ENCODE measurements at regions not wholly inside any gene's neighbourhood (a gene's known extent, or its start where the extent isn't known, plus 50 kb on each side); places are given as distances from the start of the nearest gene placed in this dataset.
"Not testable (repeated sequence)": the region's sequence is repeated elsewhere in the genome, so short reads cannot be mapped to it uniquely, and the experiment has no call there.

- H3K36me3 Mint-ChIP-seq, H3K27me3 Mint-ChIP-seq, H3K27ac Mint-ChIP-seq, H3K9me3 Mint-ChIP-seq: not testable (repeated sequence)
- peaks cover 15 to 16% (median 16%) of the 10 kb centered on the region in 3 donors for H3K4me1 Mint-ChIP-seq
- peak overlapping the region in 1 of 4 donors; percentile 9 for H3K4me3 Mint-ChIP-seq
These were observed 120.3 kb downstream of the NPIPB11 start for GRCh38 chr16:29286161-29286560.

DNA sequence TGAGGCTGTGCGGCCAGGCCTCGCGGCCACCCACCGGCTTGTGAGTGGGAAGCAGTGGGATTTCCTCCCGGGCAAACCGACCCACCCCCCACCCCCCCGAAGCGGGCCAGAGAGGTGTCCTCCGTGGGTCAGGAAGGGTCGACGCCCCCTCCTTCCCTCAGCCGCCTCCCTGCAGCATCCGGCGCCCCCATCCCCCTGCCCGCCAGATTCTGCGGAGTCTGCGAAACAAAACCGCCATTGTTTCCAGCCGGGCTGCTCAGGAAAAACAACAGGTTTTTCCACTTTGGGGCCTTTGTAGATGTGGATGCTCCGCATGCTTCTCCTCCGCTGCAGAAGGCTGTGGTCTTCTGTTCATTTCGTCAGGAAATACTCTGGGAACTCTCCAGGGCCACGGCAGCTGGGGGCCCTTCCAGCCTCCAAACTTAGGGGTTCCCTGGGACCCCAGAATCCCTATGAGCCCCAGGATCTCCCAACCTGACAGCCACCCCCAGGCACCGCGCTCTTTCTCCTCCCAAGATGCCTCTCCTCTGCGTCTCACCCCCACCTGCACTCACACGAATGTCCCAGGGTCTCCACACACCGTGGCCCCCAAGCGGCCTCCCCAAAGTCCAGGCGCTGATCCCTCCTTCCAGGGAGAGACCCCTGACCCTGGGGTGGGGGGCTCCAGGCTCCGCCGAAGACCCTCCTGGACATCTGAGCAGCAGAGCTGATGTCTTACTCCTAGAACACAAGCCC lies 121.2 kb downstream of the NPIPB11 start:
- H3K27ac Mint-ChIP-seq, H3K27me3 Mint-ChIP-seq, H3K9me3 Mint-ChIP-seq, H3K36me3 Mint-ChIP-seq: not testable (repeated sequence)
- Mint-ChIP-seq H3K4me1 (peaks cover 15 to 16% (median 15%) of the 10 kb centered on the region in 3 donors), H3K4me3 (peak overlapping the region in 1 of 4 donors; percentile 85)

- peak overlapping the region in 2 of 4 donors; percentile 85 to 89 for H3K4me3 Mint-ChIP-seq
These were observed 121.8 kb downstream of the NPIPB11 start for GRCh38 chr16:29284723-29285122.

DNA sequence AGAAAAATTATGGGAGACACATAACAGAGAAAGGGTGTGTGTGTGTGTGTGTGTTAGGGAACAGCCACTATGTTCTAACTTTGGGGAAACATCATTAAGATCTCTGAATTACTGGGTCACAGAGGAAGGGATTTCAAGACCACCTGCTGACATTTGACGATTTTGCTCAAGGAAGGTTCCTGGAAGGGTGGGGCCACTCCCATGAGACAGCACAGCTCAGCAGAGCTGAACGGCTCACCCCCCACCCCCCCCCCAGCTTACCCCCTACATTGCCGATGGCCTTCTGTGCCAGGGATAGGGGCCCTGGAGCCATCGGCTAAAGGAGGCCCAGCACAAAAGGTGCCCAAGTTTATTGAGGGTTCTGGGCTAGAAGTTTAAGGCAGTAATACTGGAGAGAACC lies 122.4 kb downstream of the NPIPB11 start:
- not testable (repeated sequence) for H3K27me3 Mint-ChIP-seq, H3K9me3 Mint-ChIP-seq, H3K36me3 Mint-ChIP-seq
- H3K4me3 Mint-ChIP-seq = peak overlapping the region in 1 of 4 donors; percentile 85
- H3K4me1 Mint-ChIP-seq = peaks cover 14 to 16% (median 15%) of the 10 kb centered on the region in 3 donors
- H3K27ac Mint-ChIP-seq = peak overlapping the region in 1 of 3 donors; percentile 89

More at GRCh38 chr16:29284723-29285122, 121.8 kb downstream of the NPIPB11 start:
- Mint-ChIP-seq H3K4me1 (peaks cover 14 to 16% (median 15%) of the 10 kb centered on the region in 3 donors), H3K27ac (peak overlapping the region in 2 of 3 donors; percentile 4 to 81)
- H3K9me3 Mint-ChIP-seq, H3K27me3 Mint-ChIP-seq, H3K36me3 Mint-ChIP-seq: not testable (repeated sequence)

GRCh38 chr16:29278097-29278871 lies 128.2 kb downstream of the NPIPB11 start:
- not testable (repeated sequence) for H3K27ac Mint-ChIP-seq, H3K27me3 Mint-ChIP-seq, H3K9me3 Mint-ChIP-seq, H3K36me3 Mint-ChIP-seq, H3K4me3 Mint-ChIP-seq, H3K4me1 Mint-ChIP-seq

DNA sequence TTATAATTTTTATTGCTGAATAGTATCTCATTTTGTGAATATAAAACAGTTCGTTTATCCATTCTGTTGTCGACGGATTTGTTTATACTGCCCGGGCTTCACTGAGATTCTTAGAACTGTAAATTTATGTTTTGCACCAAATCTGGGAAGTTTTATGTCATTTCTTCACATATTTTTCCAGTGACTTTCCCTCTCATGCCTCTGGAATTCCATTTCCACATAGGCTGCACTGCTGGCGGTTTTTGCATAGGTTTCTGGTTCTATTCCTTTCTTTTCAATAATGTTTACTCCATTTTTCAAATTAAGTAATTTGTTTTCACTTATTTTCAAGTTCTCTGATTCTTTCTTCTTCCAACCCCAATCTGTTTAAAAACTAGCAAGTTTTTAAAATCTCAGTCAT lies 130.1 kb downstream of the NPIPB11 start:
- not testable (repeated sequence) for H3K36me3 Mint-ChIP-seq, H3K27ac Mint-ChIP-seq, H3K4me1 Mint-ChIP-seq, H3K27me3 Mint-ChIP-seq, H3K4me3 Mint-ChIP-seq, H3K9me3 Mint-ChIP-seq

DNA sequence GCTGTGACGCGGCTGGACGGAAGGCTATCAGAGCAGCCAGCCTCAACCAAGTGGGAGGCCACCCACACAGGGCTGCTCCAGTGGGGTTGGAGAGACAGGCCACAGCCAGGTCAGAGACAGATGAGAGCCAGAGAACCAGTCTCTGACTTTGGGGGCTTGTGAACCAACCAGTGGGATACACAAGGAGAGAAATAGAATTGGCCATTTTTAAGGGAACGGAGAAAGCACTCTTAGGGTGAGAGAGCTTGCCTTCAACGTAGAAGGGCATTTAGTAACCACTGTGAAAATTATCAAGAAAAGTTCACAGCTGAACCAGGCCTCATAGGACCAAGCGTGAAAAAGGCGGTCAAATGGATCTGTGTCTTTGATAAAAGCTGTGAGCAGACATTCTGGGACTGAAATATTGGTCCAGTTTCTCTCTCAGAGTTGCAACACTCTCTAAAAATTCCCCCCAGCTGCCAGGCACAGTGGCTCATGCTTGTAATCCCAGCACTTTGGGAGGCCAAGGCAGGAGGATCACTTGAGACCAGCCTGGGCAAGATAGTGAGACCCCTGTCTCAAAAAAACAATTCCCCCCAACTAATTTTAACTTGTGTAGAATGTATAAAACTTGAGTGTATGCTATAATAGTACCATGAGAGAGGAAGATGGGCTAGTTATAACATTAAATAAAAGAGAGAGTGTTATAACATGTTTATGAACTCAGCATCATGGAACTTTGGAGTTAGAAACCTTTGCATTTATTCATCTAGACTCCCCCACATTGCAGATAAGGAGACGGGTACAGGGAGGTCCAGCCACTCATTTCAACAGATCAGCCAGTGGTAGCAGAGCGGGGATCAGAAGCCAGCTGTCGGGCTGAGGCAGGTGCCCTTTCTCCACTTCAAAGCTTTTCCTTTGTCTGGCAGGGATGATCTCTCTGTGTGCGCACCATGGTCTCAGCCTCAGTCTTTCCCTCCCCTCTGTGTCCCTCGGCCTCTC lies 132.2 kb downstream of the NPIPB11 start:
- not testable (repeated sequence) for H3K36me3 Mint-ChIP-seq, H3K4me1 Mint-ChIP-seq, H3K9me3 Mint-ChIP-seq, H3K27me3 Mint-ChIP-seq, H3K4me3 Mint-ChIP-seq
- peak overlapping the region in 1 of 3 donors; percentile 39 for H3K27ac Mint-ChIP-seq

- not testable (repeated sequence) for H3K4me1 Mint-ChIP-seq, H3K27ac Mint-ChIP-seq, H3K36me3 Mint-ChIP-seq, H3K27me3 Mint-ChIP-seq, H3K4me3 Mint-ChIP-seq, H3K9me3 Mint-ChIP-seq
These were observed 133.0 kb downstream of the NPIPB11 start for GRCh38 chr16:29273298-29274054.

DNA sequence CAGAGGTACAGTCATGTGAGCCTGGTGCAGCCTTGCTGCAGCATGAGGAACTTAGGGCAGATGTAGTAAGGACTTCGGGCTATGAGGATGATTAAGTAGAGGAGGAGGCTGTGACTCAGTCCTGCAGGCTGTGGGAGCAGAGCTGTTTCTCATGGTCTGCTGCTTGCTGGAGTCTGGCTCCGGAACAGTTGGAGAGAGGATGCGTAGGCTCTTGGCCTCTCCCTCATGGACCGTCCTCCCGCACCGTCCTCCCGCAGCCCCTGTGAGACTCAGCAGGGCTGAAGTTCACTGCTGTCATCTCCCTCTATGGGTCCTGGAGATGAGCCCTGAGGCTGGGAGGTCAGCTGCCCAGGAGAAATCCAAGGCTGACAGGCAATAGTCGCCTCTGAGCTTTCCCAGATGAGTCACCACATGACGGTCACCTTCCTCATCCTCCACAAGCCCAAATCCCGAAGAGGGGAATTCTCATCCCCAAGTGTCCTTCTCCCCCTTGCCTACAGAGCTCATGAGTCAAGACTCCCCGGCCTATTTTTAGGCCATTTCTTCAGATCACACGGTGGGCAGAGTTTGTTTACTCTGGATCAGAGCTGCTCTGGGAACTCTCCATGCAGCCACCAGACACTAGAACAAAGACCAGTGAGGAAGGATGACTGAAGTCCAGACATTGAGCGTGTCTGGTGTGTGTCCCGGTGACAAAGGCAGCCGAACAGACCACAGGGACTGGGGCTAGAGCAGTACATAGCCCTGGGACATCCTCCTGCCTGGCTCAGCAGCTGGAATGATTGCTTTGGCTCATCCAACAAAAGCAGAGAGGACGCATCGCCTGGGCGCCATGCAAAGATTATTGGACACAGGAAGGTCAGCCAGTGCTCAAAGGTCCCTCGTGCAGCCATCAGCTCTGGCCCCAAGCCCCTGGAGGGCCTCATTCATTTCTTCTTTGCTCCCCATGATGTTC lies 134.5 kb downstream of the NPIPB11 start:
- not testable (repeated sequence) for H3K27me3 Mint-ChIP-seq, H3K9me3 Mint-ChIP-seq, H3K4me1 Mint-ChIP-seq, H3K36me3 Mint-ChIP-seq, H3K27ac Mint-ChIP-seq
- H3K4me3 Mint-ChIP-seq = peak overlapping the region in 1 of 4 donors; percentile 43

DNA sequence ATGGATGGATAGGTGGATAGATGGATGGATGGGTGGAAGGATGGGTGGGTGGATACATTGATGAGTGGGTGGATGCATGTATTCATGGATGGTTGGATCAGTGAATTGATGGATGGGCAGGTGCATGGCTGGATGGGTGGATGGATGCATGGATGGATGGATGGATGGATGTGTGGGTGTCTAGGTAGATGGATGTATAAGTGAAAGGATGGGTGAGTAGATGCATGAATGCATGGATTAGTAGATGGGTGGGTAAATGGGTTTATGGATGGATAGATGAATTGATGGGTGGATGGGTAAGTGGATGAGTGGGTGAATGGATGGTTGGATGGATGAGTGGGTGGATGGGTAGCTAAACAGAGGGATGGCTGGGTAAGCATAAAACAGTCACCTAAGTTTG lies 135.6 kb downstream of the NPIPB11 start:
- H3K9me3 Mint-ChIP-seq, H3K4me3 Mint-ChIP-seq, H3K36me3 Mint-ChIP-seq, H3K4me1 Mint-ChIP-seq, H3K27me3 Mint-ChIP-seq: not testable (repeated sequence)
- H3K27ac Mint-ChIP-seq = peak overlapping the region in 1 of 3 donors; percentile 60

DNA sequence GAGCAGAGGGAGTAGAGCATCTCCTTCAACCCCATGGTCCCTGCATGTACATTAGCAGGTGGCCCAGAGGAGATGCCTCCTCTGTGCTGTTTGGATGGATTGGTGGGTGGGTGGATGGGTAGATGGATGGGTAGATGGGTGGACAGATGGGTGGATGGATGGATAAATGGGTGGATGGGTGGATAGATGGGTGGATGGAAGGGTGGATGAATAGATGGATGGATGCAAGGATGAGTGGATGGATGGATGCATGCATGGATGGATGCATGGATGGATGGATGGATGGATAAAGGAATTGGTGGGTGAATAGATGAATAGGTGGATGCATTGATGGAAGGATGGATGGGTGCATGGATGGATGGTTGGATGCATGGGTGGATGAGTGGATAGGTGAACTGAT lies 136.5 kb downstream of the NPIPB11 start:
- H3K9me3 Mint-ChIP-seq, H3K4me3 Mint-ChIP-seq, H3K36me3 Mint-ChIP-seq, H3K27me3 Mint-ChIP-seq, H3K4me1 Mint-ChIP-seq, H3K27ac Mint-ChIP-seq: not testable (repeated sequence)

GRCh38 chr16:29269192-29269811 lies 137.2 kb downstream of the NPIPB11 start:
- not testable (repeated sequence) for H3K4me3 Mint-ChIP-seq, H3K4me1 Mint-ChIP-seq, H3K27ac Mint-ChIP-seq, H3K9me3 Mint-ChIP-seq, H3K36me3 Mint-ChIP-seq, H3K27me3 Mint-ChIP-seq

GRCh38 chr16:29268785-29269191 lies 137.7 kb downstream of the NPIPB11 start:
- not testable (repeated sequence) for H3K27me3 Mint-ChIP-seq, H3K4me3 Mint-ChIP-seq

More at GRCh38 chr16:29268785-29269191, 137.7 kb downstream of the NPIPB11 start:
- not testable (repeated sequence) for H3K36me3 Mint-ChIP-seq, H3K4me1 Mint-ChIP-seq, H3K27ac Mint-ChIP-seq, H3K9me3 Mint-ChIP-seq
